OCI-LY7 (cell line): ENCODE measurements at regions not wholly inside any gene's neighbourhood (a gene's known extent, or its start where the extent isn't known, plus 50 kb on each side); places are given as distances from the start of the nearest gene placed in this dataset.

Experiments
- BruUV-seq: library from RNA; stranded (reverse); fragments of 400-500 nt; replicated peaks from 2 replicates; lab custom pipeline; 2021; lab: Mats Ljungman, UMichigan
- CTCF ChIA-PET: fragments of 300-600 bp; sonication (Branson Sonifier 250); formaldehyde crosslinking; loops from one replicate; lab custom pipeline; 2022; ENCODE audit warnings: antibody characterized with exemption; ENCODE audit not compliant: unreplicated experiment; lab: Charles Lee
- POLR2A ChIA-PET: fragments of 300-600 bp; sonication (Branson Sonifier 250); formaldehyde crosslinking; loops from one replicate; lab custom pipeline; 2022; ENCODE audit warnings: antibody characterized with exemption; lab: Charles Lee
- DNase-seq: peaks from one replicate; pipeline ENCODE4 v3.0.0-alpha.2; 2015; ENCODE audit warnings: low spot score
- H2AFZ ChIP-seq: fragments of 200-600 bp; sonication (generic), shearing (Covaris generic); 2 replicates; pipeline ENCODE4 v1.6.1; 2014; ENCODE audit warnings: mild to moderate bottlenecking, antibody characterized with exemption, low read length, moderate library complexity
- H3K27ac ChIP-seq: fragments of 200-600 bp; sonication (generic); 2 replicates; pipeline ENCODE4 v1.5.1; 2014; ENCODE audit warnings: mixed run types, low read depth, mild to moderate bottlenecking, moderate library complexity, low read length, inconsistent platforms; ENCODE audit not compliant: poor library complexity, severe bottlenecking
- H3K36me3 ChIP-seq: fragments of 200-600 bp; sonication (generic); 2 replicates; pipeline ENCODE4 v1.6.1; 2014; ENCODE audit warnings: mild to moderate bottlenecking, antibody characterized with exemption, low read length, moderate library complexity, mixed read lengths; ENCODE audit not compliant: insufficient read depth
- H3K4me1 ChIP-seq: fragments of 200-600 bp; sonication (generic); 2 replicates; pipeline ENCODE4 v1.5.1; 2014; ENCODE audit warnings: mild to moderate bottlenecking, low read length; ENCODE audit not compliant: insufficient read depth, poor library complexity, severe bottlenecking
- H3K4me2 ChIP-seq: fragments of 200-600 bp; sonication (generic); 2 replicates; pipeline ENCODE4 v1.6.1; 2014; ENCODE audit warnings: mild to moderate bottlenecking, low read length
- H3K4me3 ChIP-seq: fragments of 200-600 bp; sonication (generic); 2 replicates; pipeline ENCODE4 v1.5.1; 2014; ENCODE audit warnings: mild to moderate bottlenecking, low read depth, low read length; ENCODE audit not compliant: poor library complexity, severe bottlenecking
- H3K79me2 ChIP-seq: fragments of 200-600 bp; sonication (generic); 2 replicates; pipeline ENCODE4 v1.6.1; 2016; ENCODE audit warnings: low read depth, mild to moderate bottlenecking, low read length, moderate library complexity, mixed read lengths; ENCODE audit not compliant: insufficient read depth
- H3K9me2 ChIP-seq: fragments of 200-600 bp; sonication (generic); 2 replicates; pipeline ENCODE4 v1.6.1; 2016; ENCODE audit warnings: mild to moderate bottlenecking, low read length, mixed read lengths; ENCODE audit not compliant: insufficient read depth
- H3K9me3 ChIP-seq: fragments of 200-600 bp; sonication (generic); 2 replicates; pipeline ENCODE4 v1.6.1; 2014; ENCODE audit warnings: mild to moderate bottlenecking, mixed run types, low read length, mixed read lengths
- H4K20me1 ChIP-seq: fragments of 200-600 bp; sonication (generic); 2 replicates; pipeline ENCODE4 v1.6.1; 2014; ENCODE audit warnings: mild to moderate bottlenecking, antibody characterized with exemption, low read length, moderate library complexity, mixed read lengths; ENCODE audit not compliant: insufficient read depth
- CTCF ChIP-seq: fragments of 200-600 bp; sonication (generic); conservative IDR thresholded peaks from 2 replicates; pipeline ENCODE4 v1.5.1; 2014; ENCODE audit warnings: mild to moderate bottlenecking, antibody characterized with exemption, low read length, moderate library complexity, mixed read lengths
- EZH2phosphoT487 ChIP-seq: fragments of 200-600 bp; sonication (generic); IDR thresholded peaks from 2 replicates; pipeline ENCODE4 v1.6.1; 2018; ENCODE audit warnings: low read depth, borderline replicate concordance, mild to moderate bottlenecking, mixed run types, antibody characterized with exemption, low read length, moderate library complexity, mixed read lengths
- intact Hi-C: fragments of 100-400 bp; cut with micrococcal nuclease; formaldehyde crosslinking; loops from one replicate; pipeline ENCODE4 v1.10.0; 2022; ENCODE audit not compliant: unreplicated experiment

DNA sequence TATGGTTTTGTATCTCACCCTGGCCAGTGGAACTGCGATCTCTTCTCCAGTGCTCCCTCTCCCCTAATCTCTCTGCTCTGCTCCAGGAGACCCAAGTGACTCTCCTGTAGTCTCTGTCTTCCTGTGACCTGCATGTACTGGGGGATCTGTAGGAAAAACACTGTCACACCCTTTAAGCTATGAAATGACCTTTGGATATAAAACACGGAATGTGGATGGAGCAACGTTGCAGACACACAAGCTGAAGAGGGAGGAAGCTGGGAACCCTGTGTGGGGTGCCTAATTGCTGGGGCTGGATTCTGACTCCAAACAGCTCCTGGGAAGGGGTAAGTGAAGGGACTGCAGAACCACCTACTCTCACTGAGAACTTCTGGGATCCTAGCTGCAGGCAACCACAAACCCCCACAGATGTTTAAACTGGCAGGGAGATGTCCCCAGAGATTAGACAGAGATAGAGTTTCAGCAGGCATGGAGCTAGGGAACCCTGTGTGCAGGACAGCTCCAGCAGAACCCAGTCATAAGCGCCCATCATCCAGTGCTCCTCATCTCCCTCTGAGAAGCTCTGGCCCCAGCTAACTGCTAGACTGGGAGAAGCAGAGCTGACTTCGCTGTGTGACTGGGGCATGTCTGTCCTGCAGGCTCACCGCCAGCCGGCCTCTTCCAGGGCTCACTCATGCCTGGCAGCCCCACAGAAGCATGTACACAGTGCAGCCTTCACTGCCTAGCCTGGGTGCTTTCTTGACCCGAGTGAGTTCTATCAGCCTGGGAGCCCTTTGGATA lies 482.7 kb upstream of the SETBP1 start:
- H3K9me3 ChIP-seq: no peaks in the 10 kb centered on the region
- H3K4me2 ChIP-seq: no peak overlapping the region
- H3K36me3 ChIP-seq: no peaks in the 10 kb centered on the region
- no peaks in the 10 kb centered on the region for H4K20me1 ChIP-seq
- no peak overlapping the region for H3K27ac ChIP-seq
- no peaks in the 10 kb centered on the region for H3K4me1 ChIP-seq
- no peaks in the 10 kb centered on the region for H3K79me2 ChIP-seq
- H2AFZ ChIP-seq: no peak overlapping the region
- intact Hi-C loops: no loop called here
- POLR2A ChIA-PET: no interaction called here
- no TSS peak for BruUV-seq
- DNase-seq: no peak
- CTCF ChIA-PET: no interaction called here
- no peak for TF ChIP-seq EZH2phosphoT487
- H3K4me3 ChIP-seq: no peak overlapping the region
- no peaks in the 10 kb centered on the region for H3K9me2 ChIP-seq

DNA sequence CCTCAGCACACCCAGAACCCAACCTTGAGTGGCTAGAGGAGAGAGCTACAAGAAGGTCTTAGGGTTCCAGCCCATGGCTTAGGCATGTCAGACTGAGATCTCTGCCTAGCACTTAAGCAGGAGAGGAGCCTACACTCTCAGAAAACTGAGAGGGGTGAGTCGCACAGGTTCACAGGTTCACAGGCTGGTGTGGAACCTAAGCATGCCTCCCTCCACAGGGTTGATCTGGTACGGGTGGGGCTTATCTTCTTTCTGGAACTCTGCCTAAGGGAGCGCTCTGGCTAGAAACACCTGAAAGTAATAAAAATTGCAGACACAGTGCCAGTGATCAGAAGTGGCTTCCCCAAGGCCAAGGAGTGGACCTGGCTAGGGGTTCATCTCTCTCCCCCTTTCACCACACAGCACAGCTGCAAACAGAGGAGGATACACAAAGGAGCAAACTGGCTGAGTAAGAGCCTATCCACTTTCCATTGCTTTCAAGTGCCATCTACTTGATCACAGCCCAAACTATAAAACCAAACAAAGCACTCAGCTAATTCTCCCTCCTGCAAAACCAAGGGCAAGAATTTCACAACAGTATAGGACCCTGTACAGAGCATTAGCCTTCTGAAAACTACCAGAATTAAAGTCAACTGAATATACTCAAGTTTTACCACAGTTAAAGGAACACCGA lies 481.9 kb upstream of the SETBP1 start:
- POLR2A ChIA-PET: interaction anchor here (1.1 kb wide), 1 partner anchor 10 kb away, joined by 3 read pairs; no protein-coding TSS in a partner anchor
- H3K4me2 ChIP-seq: no peak overlapping the region
- BruUV-seq: no TSS peak
- H3K4me3 ChIP-seq: no peak overlapping the region
- H3K9me2 ChIP-seq: no peaks in the 10 kb centered on the region
- DNase-seq: no peak
- no peak overlapping the region for H3K27ac ChIP-seq
- H3K79me2 ChIP-seq: no peaks in the 10 kb centered on the region
- intact Hi-C loops: no loop called here
- H4K20me1 ChIP-seq: no peaks in the 10 kb centered on the region
- no peaks in the 10 kb centered on the region for H3K9me3 ChIP-seq
- CTCF ChIA-PET: no interaction called here
- no peaks in the 10 kb centered on the region for H3K36me3 ChIP-seq
- H2AFZ ChIP-seq: no peak overlapping the region
- no peak for TF ChIP-seq CTCF
- TF ChIP-seq EZH2phosphoT487: no peak
- no peaks in the 10 kb centered on the region for H3K4me1 ChIP-seq

GRCh38 chr18:44213293-44213692 lies 467.4 kb upstream of the SETBP1 start:
- Histone ChIP-seq H3K4me2 (no peak overlapping the region), H3K9me3 (no peaks in the 10 kb centered on the region), H3K79me2 (no peaks in the 10 kb centered on the region), H3K4me1 (no peaks in the 10 kb centered on the region), H3K4me3 (no peak overlapping the region), H4K20me1 (no peaks in the 10 kb centered on the region), H3K36me3 (no peaks in the 10 kb centered on the region), H3K27ac (no peak overlapping the region), H3K9me2 (no peaks in the 10 kb centered on the region), H2AFZ (no peak overlapping the region)
- TF ChIP-seq CTCF (no peak), EZH2phosphoT487 (no peak)
- ChIA-PET POLR2A (no interaction called here), CTCF (no interaction called here)
- intact Hi-C loops: no loop called here
- BruUV-seq: no TSS peak
- no peak for DNase-seq
